Colonic mucosa (tissue), 4 donors: ENCODE measurements at regions not wholly inside any gene's neighbourhood (a gene's known extent, or its start where the extent isn't known, plus 50 kb on each side); places are given as distances from the start of the nearest gene placed in this dataset.
"Not testable (repeated sequence)": the region's sequence is repeated elsewhere in the genome, so short reads cannot be mapped to it uniquely, and the experiment has no call there.

Experiments used
- DNase-seq: peaks from one replicate; pipeline ENCODE4 v3.0.0-alpha.2; 2020
- H3K27ac ChIP-seq: fragments of 200-600 bp; one replicate; pipeline ENCODE4 v1.8.0; 2021
- H3K27me3 ChIP-seq: fragments of 200-600 bp; one replicate; pipeline ENCODE4 v1.8.0; 2021
- H3K36me3 ChIP-seq: fragments of 200-600 bp; one replicate; pipeline ENCODE4 v1.8.0; 2021
- H3K4me1 ChIP-seq: fragments of 200-600 bp; one replicate; pipeline ENCODE4 v1.8.0; 2021; ENCODE audit warnings: mild to moderate bottlenecking
- H3K4me3 ChIP-seq: fragments of 200-600 bp; one replicate; pipeline ENCODE4 v1.8.0; 2021
- H3K9ac ChIP-seq, 2 donors: one replicate each; pipeline ENCODE4 v1.7.0; 2013; ENCODE audit warnings: control low read depth in 2 of 2, low read depth in 2 of 2, low read length in 2 of 2
- H3K9me3 ChIP-seq: fragments of 200-600 bp; one replicate; pipeline ENCODE4 v1.8.0; 2021
- CTCF ChIP-seq: fragments of 200-600 bp; IDR thresholded peaks from one replicate; pipeline ENCODE4 v1.8.0; 2022; ENCODE audit warnings: antibody characterized with exemption, mild to moderate bottlenecking
- intact Hi-C: fragments of 100-400 bp; cut with DNase I; formaldehyde crosslinking; loops from one replicate; pipeline ENCODE4 v1.14.1; 2022
- donor health status: healthy.
- donor health status: DM: no; HTN: no; CAD: no.
- donor health status: DM: no; HTN: no; CAD: no.

DNA sequence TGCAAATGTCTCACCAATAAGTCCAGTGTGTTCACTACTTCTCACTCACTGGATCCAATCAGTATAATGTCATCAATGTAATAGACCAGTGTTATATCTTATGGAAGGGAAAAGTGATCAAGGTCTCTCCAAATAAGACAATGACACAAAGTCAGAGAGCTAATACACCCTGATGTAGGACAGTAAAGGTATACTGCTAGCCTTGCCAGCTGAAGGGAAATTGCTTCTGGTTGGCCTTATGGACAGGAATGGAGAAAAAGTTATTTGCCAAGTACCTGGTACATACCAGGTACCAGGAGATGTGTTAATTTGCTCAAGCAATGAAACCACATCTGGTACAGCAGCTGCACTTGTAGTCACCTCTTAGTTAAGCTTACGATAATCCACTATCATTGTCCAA, 141.0 kb downstream of the LTN1 start:
- intact Hi-C loops, result no loop called here
- no peaks in the 10 kb centered on the region for H3K9me3 ChIP-seq
- no peak overlapping the region for H3K4me3 ChIP-seq
- no peak overlapping the region for H3K9ac ChIP-seq
- H3K4me1 ChIP-seq, result no peaks in the 10 kb centered on the region
- H3K36me3 ChIP-seq, result no peaks in the 10 kb centered on the region
- no peak for TF ChIP-seq CTCF
- DNase-seq, result no peak
- no peaks in the 10 kb centered on the region for H3K27me3 ChIP-seq
- no peak overlapping the region for H3K27ac ChIP-seq

- H3K9ac ChIP-seq, H3K9me3 ChIP-seq, H3K27me3 ChIP-seq, intact Hi-C loops, DNase-seq, H3K36me3 ChIP-seq, H3K4me1 ChIP-seq, H3K27ac ChIP-seq, H3K4me3 ChIP-seq: not testable (repeated sequence)
These were observed 153.4 kb downstream of the LTN1 start for GRCh38 chr21:28839237-28839636.

DNA sequence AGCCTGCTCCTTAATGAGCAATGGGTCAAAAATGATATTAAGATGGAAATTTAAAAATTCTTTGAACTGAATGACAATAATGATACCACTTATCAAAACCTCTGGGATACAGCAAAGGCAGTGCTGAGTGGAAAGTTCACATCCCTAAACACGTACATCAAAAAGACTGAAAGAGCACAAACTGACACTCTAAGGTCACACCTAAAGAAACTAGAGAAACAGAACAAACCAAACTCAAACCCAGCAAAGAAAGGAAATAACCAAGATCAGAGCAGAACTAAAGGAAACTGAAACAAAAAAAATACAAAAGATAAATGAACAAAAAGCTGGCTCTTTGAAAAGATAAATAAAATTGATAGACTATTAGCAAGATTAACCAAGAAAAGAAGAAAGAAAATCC, 155.3 kb downstream of the LTN1 start:
- H3K9me3 ChIP-seq, H3K36me3 ChIP-seq, H3K4me3 ChIP-seq, H3K9ac ChIP-seq, H3K27me3 ChIP-seq, H3K4me1 ChIP-seq, intact Hi-C loops, H3K27ac ChIP-seq, DNase-seq: not testable (repeated sequence)

DNA sequence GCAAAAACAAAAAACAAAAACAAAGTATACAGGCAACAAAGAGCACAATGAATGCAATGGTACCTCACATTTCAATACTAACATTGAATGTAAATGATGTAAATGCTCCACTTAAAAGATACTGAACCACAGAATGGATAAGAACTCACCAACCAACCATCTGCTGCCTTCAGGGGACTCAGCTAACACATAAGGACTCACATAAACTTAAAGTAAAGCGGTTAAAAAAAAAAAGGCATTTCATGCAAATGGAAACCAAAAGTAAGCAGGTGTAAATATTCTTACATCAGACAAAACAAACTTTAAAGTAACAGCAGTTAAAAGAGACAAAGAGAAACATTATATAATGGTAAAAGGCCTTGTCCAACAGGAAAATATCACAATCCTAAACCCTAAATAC, 156.1 kb downstream of the LTN1 start:
- H3K4me3 ChIP-seq, DNase-seq, H3K27ac ChIP-seq, intact Hi-C loops, H3K36me3 ChIP-seq, H3K4me1 ChIP-seq, H3K9me3 ChIP-seq, H3K9ac ChIP-seq, H3K27me3 ChIP-seq: not testable (repeated sequence)

- Histone ChIP-seq H3K27me3 (no peaks in the 10 kb centered on the region), H3K4me1 (no peaks in the 10 kb centered on the region), H3K36me3 (no peaks in the 10 kb centered on the region), H3K27ac (no peak overlapping the region), H3K4me3 (no peak overlapping the region), H3K9me3 (no peaks in the 10 kb centered on the region), H3K9ac (no peak overlapping the region)
- intact Hi-C loops, result no loop called here
- DNase-seq, result peak; percentile 46
- no peak for TF ChIP-seq CTCF
These were observed 158.1 kb downstream of the LTN1 start for GRCh38 chr21:28834335-28835238.

- intact Hi-C loops, result no loop called here
- TF ChIP-seq CTCF, result no peak
- no peak for DNase-seq
- no peaks in the 10 kb centered on the region for H3K9me3 ChIP-seq
- H3K4me1 ChIP-seq, result no peaks in the 10 kb centered on the region
- H3K9ac ChIP-seq, result no peak overlapping the region
- no peaks in the 10 kb centered on the region for H3K36me3 ChIP-seq
- no peak overlapping the region for H3K4me3 ChIP-seq
- no peak overlapping the region for H3K27ac ChIP-seq
- H3K27me3 ChIP-seq, result no peaks in the 10 kb centered on the region
These were observed 159.1 kb downstream of the LTN1 start for GRCh38 chr21:28833609-28834008.

- Histone ChIP-seq H3K9ac (no peak overlapping the region), H3K27me3 (no peaks in the 10 kb centered on the region), H3K9me3 (no peaks in the 10 kb centered on the region), H3K4me1 (no peaks in the 10 kb centered on the region), H3K36me3 (no peaks in the 10 kb centered on the region), H3K4me3 (no peak overlapping the region), H3K27ac (no peak overlapping the region)
- no peak for TF ChIP-seq CTCF
- intact Hi-C loops, result no loop called here
- no peak for DNase-seq
These were observed 159.5 kb downstream of the LTN1 start for GRCh38 chr21:28833182-28833581.
